HEK293 (cell line): ENCODE measurements at regions not wholly inside any gene's neighbourhood (a gene's known extent, or its start where the extent isn't known, plus 50 kb on each side); places are given as distances from the start of the nearest gene placed in this dataset.

Source experiments
- CTCF ChIA-PET: fragments of 350-600 bp; formaldehyde crosslinking; extraction: SDS; loops from one replicate; lab custom pipeline; 2021; ENCODE audit warnings: antibody characterized with exemption; lab: Yijun Ruan, JAX
- POLR2A ChIA-PET: fragments of 300-600 bp; formaldehyde crosslinking; extraction: SDS; loops from one replicate; lab custom pipeline; 2020; ENCODE audit warnings: antibody characterized with exemption, inconsistent platforms; lab: Yijun Ruan, JAX
- H3K27ac ChIP-seq: fragments of 200-500 bp; sonication (Bioruptor generic); 2 replicates; pipeline ENCODE4 v1.5.1; 2014; ENCODE audit warnings: low read depth, low read length, control low read depth, inconsistent platforms; ENCODE audit errors: extremely low read depth
- H3K36me3 ChIP-seq, 2 experiments: fragments of 200-500 bp in 1 of 2; sonication (Bioruptor generic) in 1 of 2; 1 replicate in 1 of 2; 2 replicates in 1 of 2; pipeline ENCODE4 v1.5.1; 2014 to 2017; ENCODE audit warnings: inconsistent platforms in 2 of 2, low read length in 2 of 2; ENCODE audit not compliant: control insufficient read depth in 2 of 2, insufficient read depth in 1 of 2
- H3K4me1 ChIP-seq: fragments of 200-500 bp; sonication (Bioruptor generic); 2 replicates; pipeline ENCODE4 v1.5.1; 2014; ENCODE audit warnings: mild to moderate bottlenecking, low read length, inconsistent platforms; ENCODE audit not compliant: control insufficient read depth, insufficient read depth
- H3K4me3 ChIP-seq: 2 replicates; pipeline ENCODE4 v1.5.1; 2011; ENCODE audit warnings: low read depth, mild to moderate bottlenecking, control low read depth, low read length, moderate library complexity
- H3K9me3 ChIP-seq: fragments of 200-500 bp; sonication (Bioruptor generic); 2 replicates; pipeline ENCODE4 v1.5.1; 2014; ENCODE audit warnings: low read depth, low read length, inconsistent platforms; ENCODE audit not compliant: control insufficient read depth, insufficient read depth
- BCL6B ChIP-seq: fragments of 450-650 bp; formaldehyde crosslinking; IDR thresholded peaks from 2 replicates; pipeline ENCODE4 v1.5.1; 2017; ENCODE audit warnings: missing biosample characterization, missing genetic modification characterization
- GFI1B ChIP-seq: fragments of 450-650 bp; formaldehyde crosslinking; IDR thresholded peaks from 2 replicates; pipeline ENCODE4 v1.5.1; 2016; ENCODE audit warnings: missing biosample characterization, missing genetic modification characterization
- REST ChIP-seq: fragments of 450-650 bp; formaldehyde crosslinking; IDR thresholded peaks from 2 replicates; pipeline ENCODE4 v1.5.1; 2016; ENCODE audit warnings: missing biosample characterization, missing genetic modification characterization
- SCRT2 ChIP-seq: fragments of 450-650 bp; formaldehyde crosslinking; IDR thresholded peaks from 2 replicates; pipeline ENCODE4 v1.5.1; 2016; ENCODE audit warnings: missing biosample characterization, missing genetic modification characterization
- SETDB1 ChIP-seq: IDR thresholded peaks from one replicate; pipeline ENCODE4 v1.6.1; 2017; ENCODE audit warnings: mild to moderate bottlenecking, low read length, moderate library complexity, mixed read lengths; ENCODE audit not compliant: insufficient read length
- YY2 ChIP-seq: fragments of 450-650 bp; formaldehyde crosslinking; IDR thresholded peaks from 2 replicates; pipeline ENCODE4 v1.5.1; 2016; ENCODE audit warnings: missing biosample characterization, missing genetic modification characterization
- ZBTB26 ChIP-seq: fragments of 450-650 bp; formaldehyde crosslinking; optimal IDR thresholded peaks from 2 replicates; pipeline ENCODE3; 2016; ENCODE audit warnings: missing biosample characterization, mild to moderate bottlenecking, missing genetic modification characterization
- ZBTB7A ChIP-seq: fragments of 450-650 bp; formaldehyde crosslinking; IDR thresholded peaks from 2 replicates; pipeline ENCODE4 v1.5.1; 2016; ENCODE audit warnings: low read depth, missing biosample characterization, missing genetic modification characterization
- ZFHX2 ChIP-seq: fragments of 450-650 bp; formaldehyde crosslinking; conservative IDR thresholded peaks from 2 replicates; pipeline ENCODE4 v1.5.1; 2016; ENCODE audit warnings: missing biosample characterization, missing genetic modification characterization
- ZIC2 ChIP-seq: fragments of 450-650 bp; formaldehyde crosslinking; IDR thresholded peaks from 2 replicates; pipeline ENCODE4 v1.5.1; 2016; ENCODE audit warnings: missing biosample characterization, missing genetic modification characterization
- ZNF140 ChIP-seq: fragments of 450-650 bp; formaldehyde crosslinking; IDR thresholded peaks from 2 replicates; pipeline ENCODE4 v1.5.1; 2016; ENCODE audit warnings: missing biosample characterization, missing genetic modification characterization
- ZNF155 ChIP-seq: fragments of 450-650 bp; formaldehyde crosslinking; IDR thresholded peaks from 2 replicates; pipeline ENCODE4 v1.5.1; 2016; ENCODE audit warnings: missing biosample characterization, missing genetic modification characterization
- ZNF23 ChIP-seq: fragments of 450-650 bp; formaldehyde crosslinking; IDR thresholded peaks from 2 replicates; pipeline ENCODE4 v1.5.1; 2016; ENCODE audit warnings: missing biosample characterization, missing genetic modification characterization, borderline replicate concordance
- ZNF248 ChIP-seq: fragments of 450-650 bp; formaldehyde crosslinking; IDR thresholded peaks from 2 replicates; pipeline ENCODE4 v1.5.1; 2017; ENCODE audit warnings: missing biosample characterization, missing genetic modification characterization
- ZNF266 ChIP-seq: fragments of 450-650 bp; formaldehyde crosslinking; IDR thresholded peaks from 2 replicates; pipeline ENCODE4 v1.5.1; 2016; ENCODE audit warnings: missing biosample characterization, missing genetic modification characterization, low read depth
- ZNF654 ChIP-seq: fragments of 450-650 bp; formaldehyde crosslinking; IDR thresholded peaks from 2 replicates; pipeline ENCODE4 v1.5.1; 2016; ENCODE audit warnings: low read depth, missing biosample characterization, missing genetic modification characterization
- ZNF837 ChIP-seq: fragments of 450-650 bp; formaldehyde crosslinking; IDR thresholded peaks from 2 replicates; pipeline ENCODE4 v1.5.1; 2016; ENCODE audit warnings: missing biosample characterization, missing genetic modification characterization

GRCh38 chr21:16942703-16943102, 570.1 kb upstream of the CXADR start:
- no peaks in the 10 kb centered on the region for H3K9me3 ChIP-seq
- POLR2A ChIA-PET: no interaction called here
- H3K27ac ChIP-seq: no peak overlapping the region
- H3K4me3 ChIP-seq: no peak overlapping the region
- TF ChIP-seq ZNF654 (tag by site-specific recombination) (peak; percentile 24; the same call in 1 of the 2 replicates), ZIC2 (no peak)
- CTCF ChIA-PET: interaction anchor here (0.6 to 1.8 kb wide), 11 partner anchors 11 to 553 kb away, joined by 3 to 12 read pairs (median 3); no protein-coding TSS in a partner anchor
- H3K36me3 ChIP-seq: no peaks in the 10 kb centered on the region
- no peaks in the 10 kb centered on the region for H3K4me1 ChIP-seq

GRCh38 chr21:16943231-16943630, 569.6 kb upstream of the CXADR start:
- no peak for TF ChIP-seq ZNF248
- no peak for TF ChIP-seq ZBTB7A
- no peak for TF ChIP-seq ZNF140
- no peak for TF ChIP-seq GFI1B (tag by site-specific recombination)
- TF ChIP-seq ZBTB26 (tag by site-specific recombination): no peak
- no peak for TF ChIP-seq ZNF155 (tag by site-specific recombination)
- TF ChIP-seq BCL6B (tag by site-specific recombination): no peak
- TF ChIP-seq ZNF266: no peak
- TF ChIP-seq YY2 (tag by site-specific recombination): no peak
- TF ChIP-seq ZFHX2 (tag by site-specific recombination): no peak
- no peak for TF ChIP-seq ZNF23 (tag by site-specific recombination)
- no peak for TF ChIP-seq ZNF837 (tag by site-specific recombination)
- TF ChIP-seq SETDB1: no peak
- POLR2A ChIA-PET: no interaction called here

GRCh38 chr21:16945580-16945979, 567.3 kb upstream of the CXADR start:
- Histone ChIP-seq H3K36me3 (no peaks in the 10 kb centered on the region), H3K9me3 (no peaks in the 10 kb centered on the region), H3K4me1 (no peaks in the 10 kb centered on the region), H3K4me3 (no peak overlapping the region), H3K27ac (no peak overlapping the region)
- CTCF ChIA-PET: interaction anchor here (0.7 to 1.5 kb wide), 3 partner anchors 9 to 324 kb away, joined by 3 to 4 read pairs (median 4); no protein-coding TSS in a partner anchor
- 0 out of 2 replicates have a peak, but pooled peaks have one; percentile 26 for TF ChIP-seq SCRT2 (tag by site-specific recombination)
- TF ChIP-seq REST (tag by site-specific recombination): no peak
- POLR2A ChIA-PET: no interaction called here

More at GRCh38 chr21:16943231-16943630, 569.6 kb upstream of the CXADR start:
- no peak overlapping the region for H3K4me3 ChIP-seq
- CTCF ChIA-PET: interaction anchor here (0.5 to 1.8 kb wide), 7 partner anchors 14 to 552 kb away, joined by 3 to 8 read pairs (median 3); no protein-coding TSS in a partner anchor
- H3K36me3 ChIP-seq: no peaks in the 10 kb centered on the region
- no peaks in the 10 kb centered on the region for H3K9me3 ChIP-seq
- no peaks in the 10 kb centered on the region for H3K4me1 ChIP-seq
- no peak overlapping the region for H3K27ac ChIP-seq
